ENCODE measurements at regions not wholly inside any gene's neighbourhood (a gene's known extent, or its start where the extent isn't known, plus 50 kb on each side); places are given as distances from the start of the nearest gene placed in this dataset.
"Not testable (repeated sequence)": the region's sequence is repeated elsewhere in the genome, so short reads cannot be mapped to it uniquely, and the experiment has no call there.

- ATAC-seq, result no peak
Measured at GRCh38 chr7:23938937-23939552, 229.0 kb downstream of the STK31 start.

GRCh38 chr7:23939747-23940146, 229.7 kb downstream of the STK31 start:
- ATAC-seq, result not testable (repeated sequence)

GRCh38 chr7:23941551-23941950, 231.5 kb downstream of the STK31 start:
- no peak for ATAC-seq

GRCh38 chr7:23942032-23942431, 232.0 kb downstream of the STK31 start:
- no peak for ATAC-seq

GRCh38 chr7:23944131-23944530, 234.1 kb downstream of the STK31 start:
- no peak for ATAC-seq

GRCh38 chr7:23945472-23945871, 235.5 kb downstream of the STK31 start:
- no peak for ATAC-seq

- no peak for ATAC-seq
Measured at GRCh38 chr7:23955145-23955544, 245.1 kb downstream of the STK31 start.

- no peak for ATAC-seq
Measured at GRCh38 chr7:23955600-23956149, 245.7 kb downstream of the STK31 start.

- no peak for ATAC-seq
Measured at GRCh38 chr7:23956772-23957576, 247.0 kb downstream of the STK31 start.

GRCh38 chr7:23959821-23960220, 249.8 kb downstream of the STK31 start:
- ATAC-seq, result no peak

GRCh38 chr7:23960361-23960760, 250.3 kb downstream of the STK31 start:
- ATAC-seq, result no peak

- ATAC-seq, result no peak
Measured at GRCh38 chr7:23963461-23964165, 253.6 kb downstream of the STK31 start.

- no peak for ATAC-seq
Measured at GRCh38 chr7:23964715-23965114, 254.7 kb downstream of the STK31 start.

- no peak for ATAC-seq
Measured at GRCh38 chr7:23965296-23965695, 255.3 kb downstream of the STK31 start.

- ATAC-seq, result no peak
Measured at GRCh38 chr7:23966941-23967340, 256.9 kb downstream of the STK31 start.

- no peak for ATAC-seq
Measured at GRCh38 chr7:23967949-23968599, 258.1 kb downstream of the STK31 start.

GRCh38 chr7:23968791-23969190, 258.8 kb downstream of the STK31 start:
- no peak for ATAC-seq

- no peak for ATAC-seq
Measured at GRCh38 chr7:23969443-23969842, 259.4 kb downstream of the STK31 start.

- ATAC-seq, result no peak
Measured at GRCh38 chr7:23970193-23970592, 260.2 kb downstream of the STK31 start.

GRCh38 chr7:23971031-23971430, 261.0 kb downstream of the STK31 start:
- ATAC-seq, result no peak

GRCh38 chr7:23972057-23972456, 262.0 kb downstream of the STK31 start:
- ATAC-seq, result no peak

- no peak for ATAC-seq
Measured at GRCh38 chr7:23973264-23973663, 263.2 kb downstream of the STK31 start.

GRCh38 chr7:23980081-23980480, 270.1 kb downstream of the STK31 start:
- no peak for ATAC-seq

Data from activated CD4-positive, CD25-positive, alpha-beta regulatory T cell treated with anti-CD3 and anti-CD28 coated beads, Interleukin-2, amount 50 U/mL, for 24 hours (primary cell).